B cell (primary cell): ENCODE measurements at regions not wholly inside any gene's neighbourhood (a gene's known extent, or its start where the extent isn't known, plus 50 kb on each side); places are given as distances from the start of the nearest gene placed in this dataset.

ENCODE experiments used
- ATAC-seq: fragments of 200-7000 bp; cut with Tn5 transposase; one replicate; pipeline ENCODE4 v1.10.0; 2021; ENCODE audit warnings: low read depth, mild to moderate bottlenecking, moderate number of reproducible peaks, moderate library complexity
- CTCF ChIA-PET: fragments of 350-600 bp; sonication (Branson Sonifier 250); formaldehyde crosslinking; loops from one replicate; lab custom pipeline; 2021; ENCODE audit warnings: antibody characterized with exemption, inconsistent platforms; lab: Charles Lee
- POLR2A ChIA-PET: fragments of 350-600 bp; sonication (Branson Sonifier 250); formaldehyde crosslinking; loops from one replicate; lab custom pipeline; 2021; ENCODE audit warnings: antibody characterized with exemption; lab: Charles Lee
- DNase-seq: peaks from one replicate; pipeline ENCODE4 v3.0.0; 2013
- H2AFZ ChIP-seq: 2 replicates; pipeline ENCODE4 v1.6.1; 2012; ENCODE audit warnings: mild to moderate bottlenecking, low read depth, low read length; ENCODE audit not compliant: insufficient read depth, poor library complexity, severe bottlenecking
- H3K27ac ChIP-seq, 2 donors: 1 replicate in 1 of 2; 2 replicates in 1 of 2; pipeline ENCODE4 v1.5.1; 2012 to 2013; ENCODE audit warnings: low read length in 2 of 2, mild to moderate bottlenecking in 2 of 2, moderate library complexity in 1 of 2
- H3K27me3 ChIP-seq, 4 experiments: fragments of 200-600 bp in 1 of 4; sonication (generic) in 1 of 4; replicated peaks in 1 of 4; 1 replicate in 2 of 4; 2 replicates in 2 of 4; pipeline versions ENCODE4 v1.6.1 to v1.7.0; 2013 to 2016; ENCODE audit warnings: low read length in 3 of 4, mild to moderate bottlenecking in 2 of 4, mixed read lengths in 1 of 4, moderate library complexity in 1 of 4; ENCODE audit not compliant: insufficient read depth in 4 of 4, control insufficient read depth in 3 of 4; ENCODE audit errors: control extremely low read depth in 1 of 4
- H3K36me3 ChIP-seq, 2 experiments: replicated peaks in 1 of 2; 1 replicate in 1 of 2; 2 replicates in 1 of 2; pipeline versions ENCODE4 v1.6.1 to v1.7.1; 2013; ENCODE audit warnings: low read length in 1 of 2; ENCODE audit not compliant: insufficient read depth in 2 of 2, control insufficient read depth in 1 of 2; ENCODE audit errors: control extremely low read depth in 1 of 2, extremely low read depth in 1 of 2
- H3K4me1 ChIP-seq, 2 donors: fragments of 200-600 bp in 1 of 2; sonication (generic) in 1 of 2; 1 replicate in 1 of 2; 2 replicates in 1 of 2; pipeline versions ENCODE4 v1.5.1 to v1.6.1; 2013 to 2017; ENCODE audit warnings: low read length in 2 of 2; ENCODE audit not compliant: control insufficient read depth in 2 of 2, insufficient read depth in 2 of 2
- H3K4me2 ChIP-seq: replicated peaks from 2 replicates; pipeline ENCODE3; 2012; ENCODE audit warnings: mild to moderate bottlenecking, low read depth, low read length; ENCODE audit not compliant: poor library complexity, severe bottlenecking
- H3K4me3 ChIP-seq, 5 experiments: fragments of 200-600 bp in 1 of 5; sonication (generic) in 1 of 5; 1 replicate in 3 of 5; 2 replicates in 2 of 5; pipeline versions ENCODE4 v1.5.1 to v1.7.0; 2011 to 2016; ENCODE audit warnings: low read length in 4 of 5, mild to moderate bottlenecking in 4 of 5, low read depth in 2 of 5, control low read depth in 1 of 5, moderate library complexity in 1 of 5; ENCODE audit not compliant: insufficient read depth in 1 of 5; ENCODE audit errors: control extremely low read depth in 1 of 5, extremely low read depth in 1 of 5
- H3K79me2 ChIP-seq: fragments of 200-600 bp; sonication (generic); one replicate; pipeline ENCODE4 v1.6.0; 2016; ENCODE audit warnings: low read length; ENCODE audit not compliant: control insufficient read depth, insufficient read depth
- H3K9ac ChIP-seq: fragments of 200-600 bp; sonication (generic); 2 replicates; pipeline ENCODE4 v1.6.1; 2017; ENCODE audit warnings: mild to moderate bottlenecking, low read length, moderate library complexity
- H3K9me3 ChIP-seq, 3 donors: one replicate each; pipeline versions ENCODE4 v1.6.1 to v1.7.1; 2013; ENCODE audit warnings: low read length in 2 of 3; ENCODE audit not compliant: control insufficient read depth in 2 of 3, insufficient read depth in 1 of 3; ENCODE audit errors: control extremely low read depth in 1 of 3
- H4K20me1 ChIP-seq: 2 replicates; pipeline ENCODE4 v1.6.0; 2012; ENCODE audit warnings: mild to moderate bottlenecking, low read length; ENCODE audit not compliant: insufficient read depth, control insufficient read depth, poor library complexity, severe bottlenecking
- H3K27ac Mint-ChIP-seq: one replicate; pipeline ENCODE4 v1.8.0; 2021; ENCODE audit warnings: mixed read lengths
- H3K27me3 Mint-ChIP-seq: one replicate; pipeline ENCODE4 v1.8.0; 2021; ENCODE audit warnings: mixed read lengths
- H3K4me1 Mint-ChIP-seq: one replicate; pipeline ENCODE4 v1.8.0; 2021; ENCODE audit warnings: mixed read lengths
- H3K4me3 Mint-ChIP-seq: one replicate; pipeline ENCODE4 v1.8.0; 2021; ENCODE audit warnings: mixed read lengths
- H3K9me3 Mint-ChIP-seq: one replicate; pipeline ENCODE4 v1.8.0; 2022; ENCODE audit warnings: mixed read lengths; ENCODE audit not compliant: insufficient read depth
- EZH2 ChIP-seq: IDR thresholded peaks from 2 replicates; pipeline ENCODE4 v1.6.1; 2012; ENCODE audit warnings: borderline replicate concordance, low read depth, mild to moderate bottlenecking, moderate library complexity, low read length; ENCODE audit not compliant: insufficient read depth, poor library complexity, severe bottlenecking
- WGBS: methylation state at CpG from one replicate; pipeline ENCODE4 v1.1.5; 2013; ENCODE audit warnings: missing lambda C conversion rate; ENCODE audit not compliant: insufficient coverage; 5-methylcytosine and 5-hydroxymethylcytosine counted together
- intact Hi-C: fragments of 100-400 bp; cut with micrococcal nuclease; formaldehyde crosslinking; loops from one replicate; pipeline ENCODE4 v1.10.0; 2022
- TF ChIP-seq, protein P1 (sequence below): fragments of 200-600 bp; IDR thresholded peaks from one replicate; pipeline ENCODE4 v1.8.0; 2022; ENCODE audit warnings: antibody characterized with exemption, mild to moderate bottlenecking

DNA sequence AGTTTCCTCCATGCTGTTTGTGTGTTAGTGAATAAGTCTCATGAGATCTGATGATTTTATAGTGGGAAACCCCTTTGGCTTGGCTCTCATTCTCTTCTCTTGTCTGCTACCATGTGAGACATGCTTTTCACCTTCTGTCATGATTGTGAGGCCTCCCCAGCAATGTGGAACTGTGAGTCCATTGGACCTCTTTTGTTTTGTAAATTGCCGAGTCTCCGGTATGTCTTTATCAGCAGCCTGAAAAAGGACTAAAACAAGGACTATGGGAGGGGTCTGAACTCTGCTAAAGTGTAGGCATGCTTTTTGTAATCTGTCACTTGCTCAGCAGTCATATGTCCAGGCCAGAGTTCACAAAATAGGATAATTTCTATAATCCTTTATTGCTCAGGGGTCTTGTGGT lies 164.0 kb upstream of the SNX7 start:
- H3K79me2 ChIP-seq, result no peaks in the 10 kb centered on the region
- ATAC-seq, result no peak

GRCh38 chr1:98496256-98496995 lies 165.1 kb upstream of the SNX7 start:
- CTCF ChIA-PET, result no interaction called here
- H3K4me1 ChIP-seq, result no peaks in the 10 kb centered on the region
- Mint-ChIP-seq H3K27ac (no peak overlapping the region), H3K27me3 (no peaks in the 10 kb centered on the region), H3K9me3 (peaks cover under 1% of the 10 kb centered on the region), H3K4me1 (no peaks in the 10 kb centered on the region), H3K4me3 (no peak overlapping the region)
- no peak overlapping the region for H3K4me3 ChIP-seq
- TF ChIP-seq EZH2, result no peak
- TF ChIP-seq, protein P1, sequence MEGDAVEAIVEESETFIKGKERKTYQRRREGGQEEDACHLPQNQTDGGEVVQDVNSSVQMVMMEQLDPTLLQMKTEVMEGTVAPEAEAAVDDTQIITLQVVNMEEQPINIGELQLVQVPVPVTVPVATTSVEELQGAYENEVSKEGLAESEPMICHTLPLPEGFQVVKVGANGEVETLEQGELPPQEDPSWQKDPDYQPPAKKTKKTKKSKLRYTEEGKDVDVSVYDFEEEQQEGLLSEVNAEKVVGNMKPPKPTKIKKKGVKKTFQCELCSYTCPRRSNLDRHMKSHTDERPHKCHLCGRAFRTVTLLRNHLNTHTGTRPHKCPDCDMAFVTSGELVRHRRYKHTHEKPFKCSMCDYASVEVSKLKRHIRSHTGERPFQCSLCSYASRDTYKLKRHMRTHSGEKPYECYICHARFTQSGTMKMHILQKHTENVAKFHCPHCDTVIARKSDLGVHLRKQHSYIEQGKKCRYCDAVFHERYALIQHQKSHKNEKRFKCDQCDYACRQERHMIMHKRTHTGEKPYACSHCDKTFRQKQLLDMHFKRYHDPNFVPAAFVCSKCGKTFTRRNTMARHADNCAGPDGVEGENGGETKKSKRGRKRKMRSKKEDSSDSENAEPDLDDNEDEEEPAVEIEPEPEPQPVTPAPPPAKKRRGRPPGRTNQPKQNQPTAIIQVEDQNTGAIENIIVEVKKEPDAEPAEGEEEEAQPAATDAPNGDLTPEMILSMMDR, result no peak
- DNase-seq (no peak), ATAC-seq (no peak)
- WGBS, result no CpG with 5 or more reads among the region's 2 CpGs
- intact Hi-C loops, result no loop called here
- no peaks in the 10 kb centered on the region for H3K27me3 ChIP-seq
- H3K79me2 ChIP-seq, result no peaks in the 10 kb centered on the region
- H3K36me3 ChIP-seq, result no peaks in the 10 kb centered on the region
- H4K20me1 ChIP-seq, result no peaks in the 10 kb centered on the region
- H2AFZ ChIP-seq, result no peak overlapping the region
- POLR2A ChIA-PET, result no interaction called here
- no peak overlapping the region for H3K4me2 ChIP-seq
- H3K27ac ChIP-seq, result no peak overlapping the region
- H3K9ac ChIP-seq, result no peak overlapping the region
- H3K9me3 ChIP-seq, result no peaks in the 10 kb centered on the region

More for the DNA sequence above, 164.0 kb upstream of the SNX7 start:
- Mint-ChIP-seq H3K27me3 (no peaks in the 10 kb centered on the region), H3K9me3 (peaks cover 2% of the 10 kb centered on the region), H3K4me1 (no peaks in the 10 kb centered on the region), H3K27ac (no peak overlapping the region), H3K4me3 (no peak overlapping the region)
- no peak for DNase-seq
- H2AFZ ChIP-seq, result no peak overlapping the region
- WGBS, result no CpG with 5 or more reads among the region's 2 CpGs
- no peak overlapping the region for H3K9ac ChIP-seq
- no peaks in the 10 kb centered on the region for H3K4me1 ChIP-seq
- H3K4me2 ChIP-seq, result no peak overlapping the region
- H3K9me3 ChIP-seq, result no peaks in the 10 kb centered on the region
- intact Hi-C loops, result no loop called here
- H3K27me3 ChIP-seq, result no peaks in the 10 kb centered on the region
- H4K20me1 ChIP-seq, result no peaks in the 10 kb centered on the region
- ChIA-PET CTCF (no interaction called here), POLR2A (no interaction called here)
- H3K27ac ChIP-seq, result no peak overlapping the region
- TF ChIP-seq EZH2, result no peak
- TF ChIP-seq, protein P1, result no peak
- H3K36me3 ChIP-seq, result no peaks in the 10 kb centered on the region
- no peak overlapping the region for H3K4me3 ChIP-seq
